ENCODE measurements at regions not wholly inside any gene's neighbourhood (a gene's known extent, or its start where the extent isn't known, plus 50 kb on each side); places are given as distances from the start of the nearest gene placed in this dataset.

- Histone ChIP-seq H3K4me2 (ENCODE audit: low read length) (no peak overlapping the region), H2AFZ (ENCODE audit: low read length) (no peak overlapping the region), H4K20me1 (ENCODE audit: insufficient read depth, low read length) (no peaks in the 10 kb centered on the region), H3K9me2 (ENCODE audit: low read depth, low read length) (no peaks in the 10 kb centered on the region), H3K4me3 (ENCODE audit: low read depth, low read length, poor library complexity, severe bottlenecking) (no peak overlapping the region), H3K9ac (ENCODE audit: low read length) (no peak overlapping the region), H3K4me1 (ENCODE audit: insufficient read depth, low read length, severe bottlenecking) (no peaks in the 10 kb centered on the region), H3K79me2 (ENCODE audit: insufficient read depth, low read length) (no peaks in the 10 kb centered on the region), H3K27ac (ENCODE audit: low read depth, low read length, poor library complexity, severe bottlenecking) (no peak overlapping the region), H3F3A (ENCODE audit: insufficient read depth, low read length) (no peaks in the 10 kb centered on the region), H3K9me3 (ENCODE audit: low read length) (no peaks in the 10 kb centered on the region), H3K27me3 (ENCODE audit: insufficient read depth, low read length) (no peaks in the 10 kb centered on the region; the same call in 1 of the 2 replicates), H3K36me3 (ENCODE audit: insufficient read depth, low read length) (no peaks in the 10 kb centered on the region)
- TF ChIP-seq EZH2 (IDR thresholded peaks at IDR 0.05; ENCODE audit: borderline replicate concordance, low read length): no peak
- no peak for TF ChIP-seq CTCF (IDR thresholded peaks at IDR 0.05; ENCODE audit: low read length)
Observed at GRCh38 chr6:166769648-166770047, 142.6 kb upstream of the RPS6KA2 start.

GRCh38 chr6:166768761-166769160, 141.7 kb upstream of the RPS6KA2 start:
- H3K36me3 ChIP-seq (ENCODE audit: insufficient read depth, low read length): no peaks in the 10 kb centered on the region
- no peak overlapping the region for H2AFZ ChIP-seq (ENCODE audit: low read length)
- no peaks in the 10 kb centered on the region; the same call in 1 of the 2 replicates for H3K27me3 ChIP-seq (ENCODE audit: insufficient read depth, low read length)
- no peaks in the 10 kb centered on the region for H3K4me1 ChIP-seq (ENCODE audit: insufficient read depth, low read length, severe bottlenecking)
- no peak overlapping the region for H3K27ac ChIP-seq (ENCODE audit: low read depth, low read length, poor library complexity, severe bottlenecking)
- H3K4me3 ChIP-seq (ENCODE audit: low read depth, low read length, poor library complexity, severe bottlenecking): no peak overlapping the region
- no peak for TF ChIP-seq CTCF (IDR thresholded peaks at IDR 0.05; ENCODE audit: low read length)
- TF ChIP-seq EZH2 (IDR thresholded peaks at IDR 0.05; ENCODE audit: borderline replicate concordance, low read length): no peak
- no peaks in the 10 kb centered on the region for H3K9me2 ChIP-seq (ENCODE audit: low read depth, low read length)
- no peaks in the 10 kb centered on the region for H3K9me3 ChIP-seq (ENCODE audit: low read length)
- H3K9ac ChIP-seq (ENCODE audit: low read length): no peak overlapping the region
- no peak overlapping the region for H3K4me2 ChIP-seq (ENCODE audit: low read length)
- H4K20me1 ChIP-seq (ENCODE audit: insufficient read depth, low read length): no peaks in the 10 kb centered on the region
- no peaks in the 10 kb centered on the region for H3F3A ChIP-seq (ENCODE audit: insufficient read depth, low read length)
- no peaks in the 10 kb centered on the region for H3K79me2 ChIP-seq (ENCODE audit: insufficient read depth, low read length)

GRCh38 chr6:166767230-166767629, 140.2 kb upstream of the RPS6KA2 start:
- no peaks in the 10 kb centered on the region for H3K36me3 ChIP-seq (ENCODE audit: insufficient read depth, low read length)
- no peak overlapping the region for H3K9ac ChIP-seq (ENCODE audit: low read length)
- no peaks in the 10 kb centered on the region for H3K9me2 ChIP-seq (ENCODE audit: low read depth, low read length)

More at GRCh38 chr6:166767230-166767629, 140.2 kb upstream of the RPS6KA2 start:
- H3K4me3 ChIP-seq (ENCODE audit: low read depth, low read length, poor library complexity, severe bottlenecking): no peak overlapping the region
- H3K27ac ChIP-seq (ENCODE audit: low read depth, low read length, poor library complexity, severe bottlenecking): no peak overlapping the region
- no peaks in the 10 kb centered on the region for H3F3A ChIP-seq (ENCODE audit: insufficient read depth, low read length)
- no peaks in the 10 kb centered on the region for H3K4me1 ChIP-seq (ENCODE audit: insufficient read depth, low read length, severe bottlenecking)
- no peaks in the 10 kb centered on the region; the same call in 1 of the 2 replicates for H3K27me3 ChIP-seq (ENCODE audit: insufficient read depth, low read length)
- no peaks in the 10 kb centered on the region for H4K20me1 ChIP-seq (ENCODE audit: insufficient read depth, low read length)
- no peak for TF ChIP-seq EZH2 (IDR thresholded peaks at IDR 0.05; ENCODE audit: borderline replicate concordance, low read length)
- no peak for TF ChIP-seq CTCF (IDR thresholded peaks at IDR 0.05; ENCODE audit: low read length)
- no peak overlapping the region for H2AFZ ChIP-seq (ENCODE audit: low read length)
- no peaks in the 10 kb centered on the region for H3K79me2 ChIP-seq (ENCODE audit: insufficient read depth, low read length)
- no peak overlapping the region for H3K4me2 ChIP-seq (ENCODE audit: low read length)
- H3K9me3 ChIP-seq (ENCODE audit: low read length): no peaks in the 10 kb centered on the region

All from OCI-LY1 (cell line).